Mesothelial cell of epicardium (in vitro differentiated cells): ENCODE measurements at regions not wholly inside any gene's neighbourhood (a gene's known extent, or its start where the extent isn't known, plus 50 kb on each side); places are given as distances from the start of the nearest gene placed in this dataset.
A peak's percentile ranks its signal among the peaks of the same experiment; 100 is the strongest.

Source experiments
- DNase-seq, 2 experiments: peaks; one replicate each; pipeline ENCODE4 v3.0.0; 2021; ENCODE audit warnings: low spot score in 2 of 2; ENCODE audit not compliant: unreplicated experiment in 2 of 2
- H3K27ac Mint-ChIP-seq: 2 replicates; pipeline ENCODE4 v1.8.0; 2021; ENCODE audit warnings: mixed read lengths
- H3K27me3 Mint-ChIP-seq: 2 replicates; pipeline ENCODE4 v1.8.0; 2021; ENCODE audit warnings: low read depth, mixed read lengths
- H3K36me3 Mint-ChIP-seq: 2 replicates; pipeline ENCODE4 v1.8.0; 2021; ENCODE audit warnings: mixed read lengths
- H3K4me1 Mint-ChIP-seq: 2 replicates; pipeline ENCODE4 v1.8.0; 2021; ENCODE audit warnings: mixed read lengths
- H3K4me3 Mint-ChIP-seq: 2 replicates; pipeline ENCODE4 v1.8.0; 2021; ENCODE audit warnings: mild to moderate bottlenecking, moderate library complexity, mixed read lengths
- H3K9me3 Mint-ChIP-seq: 2 replicates; pipeline ENCODE4 v1.8.0; 2021; ENCODE audit warnings: mixed read lengths
- TF ChIP-seq, protein P1 (sequence below): fragments of 200-600 bp; sonication (generic); IDR thresholded peaks from one replicate; pipeline ENCODE4 v1.5.0; 2021; ENCODE audit warnings: antibody characterized with exemption; ENCODE audit not compliant: unreplicated experiment

GRCh38 chr5:174850565-174851169 is 126.3 kb downstream of the MSX2 start:
- TF ChIP-seq, protein P1, sequence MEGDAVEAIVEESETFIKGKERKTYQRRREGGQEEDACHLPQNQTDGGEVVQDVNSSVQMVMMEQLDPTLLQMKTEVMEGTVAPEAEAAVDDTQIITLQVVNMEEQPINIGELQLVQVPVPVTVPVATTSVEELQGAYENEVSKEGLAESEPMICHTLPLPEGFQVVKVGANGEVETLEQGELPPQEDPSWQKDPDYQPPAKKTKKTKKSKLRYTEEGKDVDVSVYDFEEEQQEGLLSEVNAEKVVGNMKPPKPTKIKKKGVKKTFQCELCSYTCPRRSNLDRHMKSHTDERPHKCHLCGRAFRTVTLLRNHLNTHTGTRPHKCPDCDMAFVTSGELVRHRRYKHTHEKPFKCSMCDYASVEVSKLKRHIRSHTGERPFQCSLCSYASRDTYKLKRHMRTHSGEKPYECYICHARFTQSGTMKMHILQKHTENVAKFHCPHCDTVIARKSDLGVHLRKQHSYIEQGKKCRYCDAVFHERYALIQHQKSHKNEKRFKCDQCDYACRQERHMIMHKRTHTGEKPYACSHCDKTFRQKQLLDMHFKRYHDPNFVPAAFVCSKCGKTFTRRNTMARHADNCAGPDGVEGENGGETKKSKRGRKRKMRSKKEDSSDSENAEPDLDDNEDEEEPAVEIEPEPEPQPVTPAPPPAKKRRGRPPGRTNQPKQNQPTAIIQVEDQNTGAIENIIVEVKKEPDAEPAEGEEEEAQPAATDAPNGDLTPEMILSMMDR: no peak
- Mint-ChIP-seq H3K9me3 (peaks cover 6% of the 10 kb centered on the region), H3K27me3 (no peaks in the 10 kb centered on the region), H3K4me3 (no peak overlapping the region), H3K4me1 (peaks cover 4% of the 10 kb centered on the region), H3K36me3 (no peaks in the 10 kb centered on the region), H3K27ac (no peak overlapping the region)
- DNase-seq: no peak

- Mint-ChIP-seq H3K36me3 (no peaks in the 10 kb centered on the region), H3K27me3 (no peaks in the 10 kb centered on the region), H3K4me3 (no peak overlapping the region), H3K27ac (no peak overlapping the region), H3K9me3 (peaks cover 6% of the 10 kb centered on the region), H3K4me1 (peaks cover 11% of the 10 kb centered on the region)
- TF ChIP-seq, protein P1: no peak
- no peak for DNase-seq
Observed at GRCh38 chr5:174849426-174849825, 125.0 kb downstream of the MSX2 start.

GRCh38 chr5:174844971-174845370 is 120.6 kb downstream of the MSX2 start:
- TF ChIP-seq, protein P1: no peak
- no peaks in the 10 kb centered on the region for H3K36me3 Mint-ChIP-seq
- DNase-seq: no peak
- no peaks in the 10 kb centered on the region for H3K27me3 Mint-ChIP-seq
- H3K9me3 Mint-ChIP-seq: peaks cover 6% of the 10 kb centered on the region
- H3K27ac Mint-ChIP-seq: no peak overlapping the region
- H3K4me1 Mint-ChIP-seq: peaks cover 22% of the 10 kb centered on the region
- no peak overlapping the region for H3K4me3 Mint-ChIP-seq

- no peak for DNase-seq
- Mint-ChIP-seq H3K4me1 (peaks cover 22% of the 10 kb centered on the region), H3K27me3 (no peaks in the 10 kb centered on the region), H3K9me3 (peaks cover 3% of the 10 kb centered on the region), H3K36me3 (no peaks in the 10 kb centered on the region), H3K4me3 (no peak overlapping the region), H3K27ac (peak overlapping the region; percentile 38)
- TF ChIP-seq, protein P1: no peak
Observed at GRCh38 chr5:174843263-174844250, 119.2 kb downstream of the MSX2 start.

GRCh38 chr5:174840435-174840834 is 116.1 kb downstream of the MSX2 start:
- H3K4me3 Mint-ChIP-seq: no peak overlapping the region
- H3K9me3 Mint-ChIP-seq: no peaks in the 10 kb centered on the region
- no peak for DNase-seq
- peaks cover 27% of the 10 kb centered on the region for H3K4me1 Mint-ChIP-seq
- no peaks in the 10 kb centered on the region for H3K27me3 Mint-ChIP-seq
- no peak overlapping the region for H3K27ac Mint-ChIP-seq
- no peaks in the 10 kb centered on the region for H3K36me3 Mint-ChIP-seq
- TF ChIP-seq, protein P1: no peak
